ENCODE measurements at regions not wholly inside any gene's neighbourhood (a gene's known extent, or its start where the extent isn't known, plus 50 kb on each side); places are given as distances from the start of the nearest gene placed in this dataset.

- Histone ChIP-seq H3K18ac (ENCODE audit: low read length) (no peak overlapping the region), H3K4ac (ENCODE audit: low read depth, low read length) (no peak overlapping the region), H2BK5ac (ENCODE audit: low read length) (no peak overlapping the region), H2BK15ac (replicated peaks; ENCODE audit: low read depth) (no peak overlapping the region), H3K36me3 (ENCODE audit: control insufficient read depth, insufficient read depth, low read length) (no peaks in the 10 kb centered on the region), H3K79me1 (ENCODE audit: low read length) (no peaks in the 10 kb centered on the region), H3K27ac (ENCODE audit: low read depth, low read length) (peak overlapping the region; percentile 66), H3K23ac (ENCODE audit: low read length) (no peak overlapping the region), H3K4me2 (ENCODE audit: low read length) (no peak overlapping the region), H4K8ac (ENCODE audit: low read depth, low read length) (no peak overlapping the region), H3K9ac (ENCODE audit: low read length) (no peak overlapping the region), H2BK120ac (ENCODE audit: low read depth, low read length) (no peak overlapping the region), H3K56ac (ENCODE audit: low read length) (no peak overlapping the region), H3K4me1 (ENCODE audit: control insufficient read depth, low read depth, low read length) (no peaks in the 10 kb centered on the region), H2AK5ac (ENCODE audit: low read length) (no peak overlapping the region), H3K4me3 (ENCODE audit: low read length) (no peak overlapping the region), H4K5ac (ENCODE audit: low read length) (no peak overlapping the region), H3K27me3 (ENCODE audit: insufficient read depth, low read length, poor library complexity) (no peaks in the 10 kb centered on the region), H3K79me2 (ENCODE audit: control insufficient read depth, insufficient read depth, low read length) (no peaks in the 10 kb centered on the region)
- no CpG with 5 or more reads among the region's 3 CpGs for WGBS (ENCODE audit: extremely low coverage, insufficient coverage, low lambda C conversion rate)
- DNase-seq: peak; percentile 86
Measured at GRCh38 chrX:94454159-94454558, 780.2 kb downstream of the FAM133A start.

- no peak overlapping the region for H2AK5ac ChIP-seq (ENCODE audit: low read length)
- WGBS (ENCODE audit: extremely low coverage, insufficient coverage, low lambda C conversion rate): no CpG with 5 or more reads among the region's 1 CpG
- no peak overlapping the region for H3K4me2 ChIP-seq (ENCODE audit: low read length)
- H3K56ac ChIP-seq (ENCODE audit: low read length): no peak overlapping the region
- H3K9ac ChIP-seq (ENCODE audit: low read length): no peak overlapping the region
- DNase-seq: peak; percentile 78
- H4K5ac ChIP-seq (ENCODE audit: low read length): no peak overlapping the region
- H3K79me2 ChIP-seq (ENCODE audit: control insufficient read depth, insufficient read depth, low read length): no peaks in the 10 kb centered on the region
- no peak overlapping the region for H3K23ac ChIP-seq (ENCODE audit: low read length)
- no peaks in the 10 kb centered on the region for H3K4me1 ChIP-seq (ENCODE audit: control insufficient read depth, low read depth, low read length)
- H3K4me3 ChIP-seq (ENCODE audit: low read length): no peak overlapping the region
- H3K4ac ChIP-seq (ENCODE audit: low read depth, low read length): no peak overlapping the region
- no peak overlapping the region for H2BK15ac ChIP-seq (replicated peaks; ENCODE audit: low read depth)
- H3K27ac ChIP-seq (ENCODE audit: low read depth, low read length): peak overlapping the region; percentile 66
- H3K36me3 ChIP-seq (ENCODE audit: control insufficient read depth, insufficient read depth, low read length): no peaks in the 10 kb centered on the region
- peak overlapping the region; percentile 59 for H2BK5ac ChIP-seq (ENCODE audit: low read length)
- no peak overlapping the region for H4K8ac ChIP-seq (ENCODE audit: low read depth, low read length)
- H3K27me3 ChIP-seq (ENCODE audit: insufficient read depth, low read length, poor library complexity): no peaks in the 10 kb centered on the region
- H3K79me1 ChIP-seq (ENCODE audit: low read length): no peaks in the 10 kb centered on the region
- H2BK120ac ChIP-seq (ENCODE audit: low read depth, low read length): no peak overlapping the region
- H3K18ac ChIP-seq (ENCODE audit: low read length): no peak overlapping the region
Measured at GRCh38 chrX:94454606-94455005, 780.6 kb downstream of the FAM133A start.

GRCh38 chrX:94455782-94456181, 781.8 kb downstream of the FAM133A start:
- H3K4me3 ChIP-seq (ENCODE audit: low read length): no peak overlapping the region
- no peak overlapping the region for H2BK5ac ChIP-seq (ENCODE audit: low read length)
- H2AK5ac ChIP-seq (ENCODE audit: low read length): no peak overlapping the region
- no peaks in the 10 kb centered on the region for H3K36me3 ChIP-seq (ENCODE audit: control insufficient read depth, insufficient read depth, low read length)
- no peaks in the 10 kb centered on the region for H3K27me3 ChIP-seq (ENCODE audit: insufficient read depth, low read length, poor library complexity)
- no peak overlapping the region for H3K23ac ChIP-seq (ENCODE audit: low read length)
- no peak overlapping the region for H4K5ac ChIP-seq (ENCODE audit: low read length)
- H2BK15ac ChIP-seq (replicated peaks; ENCODE audit: low read depth): no peak overlapping the region
- no peaks in the 10 kb centered on the region for H3K79me1 ChIP-seq (ENCODE audit: low read length)
- H4K8ac ChIP-seq (ENCODE audit: low read depth, low read length): no peak overlapping the region
- no peaks in the 10 kb centered on the region for H3K4me1 ChIP-seq (ENCODE audit: control insufficient read depth, low read depth, low read length)
- H3K56ac ChIP-seq (ENCODE audit: low read length): peak overlapping the region; percentile 60
- H3K9ac ChIP-seq (ENCODE audit: low read length): no peak overlapping the region
- no peak overlapping the region for H3K4me2 ChIP-seq (ENCODE audit: low read length)
- no CpG with 5 or more reads among the region's 1 CpG for WGBS (ENCODE audit: extremely low coverage, insufficient coverage, low lambda C conversion rate)
- no peak overlapping the region for H2BK120ac ChIP-seq (ENCODE audit: low read depth, low read length)
- DNase-seq: peak; percentile 14
- no peaks in the 10 kb centered on the region for H3K79me2 ChIP-seq (ENCODE audit: control insufficient read depth, insufficient read depth, low read length)
- H3K18ac ChIP-seq (ENCODE audit: low read length): no peak overlapping the region
- H3K4ac ChIP-seq (ENCODE audit: low read depth, low read length): no peak overlapping the region
- no peak overlapping the region for H3K27ac ChIP-seq (ENCODE audit: low read depth, low read length)

GRCh38 chrX:94492541-94492940, 818.5 kb downstream of the FAM133A start:
- H3K4me3 ChIP-seq (ENCODE audit: low read length): no peak overlapping the region
- H3K23ac ChIP-seq (ENCODE audit: low read length): no peak overlapping the region
- H3K36me3 ChIP-seq (ENCODE audit: control insufficient read depth, insufficient read depth, low read length): no peaks in the 10 kb centered on the region
- H4K8ac ChIP-seq (ENCODE audit: low read depth, low read length): no peak overlapping the region
- H2AK5ac ChIP-seq (ENCODE audit: low read length): no peak overlapping the region
- no peak overlapping the region for H3K9ac ChIP-seq (ENCODE audit: low read length)
- no peak overlapping the region for H4K5ac ChIP-seq (ENCODE audit: low read length)
- no peaks in the 10 kb centered on the region for H3K79me1 ChIP-seq (ENCODE audit: low read length)
- peak; percentile 4 for DNase-seq
- H3K56ac ChIP-seq (ENCODE audit: low read length): no peak overlapping the region
- H3K18ac ChIP-seq (ENCODE audit: low read length): no peak overlapping the region
- no peak overlapping the region for H2BK5ac ChIP-seq (ENCODE audit: low read length)
- H3K4ac ChIP-seq (ENCODE audit: low read depth, low read length): no peak overlapping the region
- no CpG with 5 or more reads among the region's 10 CpGs for WGBS (ENCODE audit: extremely low coverage, insufficient coverage, low lambda C conversion rate)
- no peak overlapping the region for H3K27ac ChIP-seq (ENCODE audit: low read depth, low read length)
- no peak overlapping the region for H2BK120ac ChIP-seq (ENCODE audit: low read depth, low read length)
- H3K79me2 ChIP-seq (ENCODE audit: control insufficient read depth, insufficient read depth, low read length): no peaks in the 10 kb centered on the region
- no peaks in the 10 kb centered on the region for H3K27me3 ChIP-seq (ENCODE audit: insufficient read depth, low read length, poor library complexity)
- H3K4me2 ChIP-seq (ENCODE audit: low read length): no peak overlapping the region
- no peaks in the 10 kb centered on the region for H3K4me1 ChIP-seq (ENCODE audit: control insufficient read depth, low read depth, low read length)
- H2BK15ac ChIP-seq (replicated peaks; ENCODE audit: low read depth): no peak overlapping the region

GRCh38 chrX:94493405-94493804, 819.4 kb downstream of the FAM133A start:
- Histone ChIP-seq H3K56ac (ENCODE audit: low read length) (no peak overlapping the region), H3K23ac (ENCODE audit: low read length) (no peak overlapping the region), H3K9ac (ENCODE audit: low read length) (no peak overlapping the region), H3K79me1 (ENCODE audit: low read length) (no peaks in the 10 kb centered on the region), H4K8ac (ENCODE audit: low read depth, low read length) (no peak overlapping the region), H3K27me3 (ENCODE audit: insufficient read depth, low read length, poor library complexity) (no peaks in the 10 kb centered on the region), H3K4me3 (ENCODE audit: low read length) (no peak overlapping the region), H3K18ac (ENCODE audit: low read length) (no peak overlapping the region), H3K4me1 (ENCODE audit: control insufficient read depth, low read depth, low read length) (no peaks in the 10 kb centered on the region), H3K36me3 (ENCODE audit: control insufficient read depth, insufficient read depth, low read length) (no peaks in the 10 kb centered on the region), H3K4ac (ENCODE audit: low read depth, low read length) (no peak overlapping the region), H3K4me2 (ENCODE audit: low read length) (no peak overlapping the region), H2BK15ac (replicated peaks; ENCODE audit: low read depth) (no peak overlapping the region), H2BK120ac (ENCODE audit: low read depth, low read length) (no peak overlapping the region), H2AK5ac (ENCODE audit: low read length) (no peak overlapping the region), H2BK5ac (ENCODE audit: low read length) (no peak overlapping the region), H3K79me2 (ENCODE audit: control insufficient read depth, insufficient read depth, low read length) (no peaks in the 10 kb centered on the region), H3K27ac (ENCODE audit: low read depth, low read length) (no peak overlapping the region), H4K5ac (ENCODE audit: low read length) (no peak overlapping the region)
- WGBS (ENCODE audit: extremely low coverage, insufficient coverage, low lambda C conversion rate): no CpG with 5 or more reads among the region's 6 CpGs
- no peak for DNase-seq

GRCh38 chrX:94511564-94511963, 837.6 kb downstream of the FAM133A start:
- Histone ChIP-seq H3K4me1 (ENCODE audit: control insufficient read depth, low read depth, low read length) (no peaks in the 10 kb centered on the region), H4K5ac (ENCODE audit: low read length) (no peak overlapping the region), H3K23ac (ENCODE audit: low read length) (no peak overlapping the region), H3K56ac (ENCODE audit: low read length) (no peak overlapping the region), H2BK5ac (ENCODE audit: low read length) (no peak overlapping the region), H3K27ac (ENCODE audit: low read depth, low read length) (no peak overlapping the region), H3K4me2 (ENCODE audit: low read length) (no peak overlapping the region), H3K36me3 (ENCODE audit: control insufficient read depth, insufficient read depth, low read length) (no peaks in the 10 kb centered on the region), H2AK5ac (ENCODE audit: low read length) (no peak overlapping the region), H3K79me2 (ENCODE audit: control insufficient read depth, insufficient read depth, low read length) (no peaks in the 10 kb centered on the region), H3K18ac (ENCODE audit: low read length) (no peak overlapping the region), H4K8ac (ENCODE audit: low read depth, low read length) (no peak overlapping the region), H3K9ac (ENCODE audit: low read length) (no peak overlapping the region), H2BK15ac (replicated peaks; ENCODE audit: low read depth) (no peak overlapping the region), H3K4ac (ENCODE audit: low read depth, low read length) (no peak overlapping the region), H3K27me3 (ENCODE audit: insufficient read depth, low read length, poor library complexity) (no peaks in the 10 kb centered on the region), H3K4me3 (ENCODE audit: low read length) (no peak overlapping the region), H2BK120ac (ENCODE audit: low read depth, low read length) (no peak overlapping the region), H3K79me1 (ENCODE audit: low read length) (no peaks in the 10 kb centered on the region)
- DNase-seq: no peak
- WGBS (ENCODE audit: extremely low coverage, insufficient coverage, low lambda C conversion rate): no CpG with 5 or more reads among the region's 2 CpGs
